Cerebellar cortex (tissue), 1 donor: ENCODE measurements at regions not wholly inside any gene's neighbourhood (a gene's known extent, or its start where the extent isn't known, plus 50 kb on each side); places are given as distances from the start of the nearest gene placed in this dataset.
A peak's percentile ranks its signal among the peaks of the same experiment; 100 is the strongest.

Source experiments
- DNase-seq: peaks from one replicate; pipeline ENCODE4 v3.0.0-alpha.2; 2015; ENCODE audit warnings: low spot score

DNA sequence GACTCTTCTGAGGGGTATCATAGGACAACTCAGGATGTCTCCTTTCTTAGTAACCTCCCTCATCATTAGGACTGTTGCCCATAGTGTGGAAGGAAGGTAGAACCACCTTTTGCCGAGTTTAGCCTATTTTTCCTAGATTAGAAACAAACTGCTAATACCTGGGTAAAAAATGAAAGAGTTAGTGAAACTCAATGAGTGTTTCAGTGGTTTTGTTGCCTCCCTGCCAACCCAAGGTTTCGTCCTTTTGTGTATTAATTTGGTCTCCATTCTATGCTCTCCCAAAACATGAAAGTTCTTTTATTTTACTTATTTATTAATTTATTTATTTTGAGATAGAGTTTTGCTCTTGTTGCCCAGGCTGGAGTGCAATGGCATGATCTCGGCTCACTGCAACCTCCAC lies 174.9 kb upstream of the KCNJ16 start:
- no peak for DNase-seq

DNA sequence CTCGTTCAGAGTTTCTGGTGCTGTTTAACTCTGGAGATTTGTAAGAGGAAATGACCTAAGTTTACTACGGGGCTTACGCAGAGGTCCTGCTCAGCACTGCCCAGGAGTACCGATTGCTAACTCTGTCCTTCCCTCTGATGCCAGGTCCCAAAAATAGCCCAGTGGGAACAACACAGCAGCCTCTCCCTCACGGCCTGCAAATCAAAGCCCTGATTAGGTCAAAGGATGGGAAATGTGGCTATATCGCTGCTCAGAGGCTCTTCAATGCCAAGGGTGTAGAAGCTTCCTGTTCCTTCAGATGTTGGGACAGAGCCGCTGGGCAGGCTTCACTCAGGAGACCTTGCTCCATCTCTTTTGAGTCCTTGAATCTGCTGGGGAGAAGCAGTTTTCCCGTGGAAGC lies 174.2 kb upstream of the KCNJ16 start:
- no peak for DNase-seq

DNA sequence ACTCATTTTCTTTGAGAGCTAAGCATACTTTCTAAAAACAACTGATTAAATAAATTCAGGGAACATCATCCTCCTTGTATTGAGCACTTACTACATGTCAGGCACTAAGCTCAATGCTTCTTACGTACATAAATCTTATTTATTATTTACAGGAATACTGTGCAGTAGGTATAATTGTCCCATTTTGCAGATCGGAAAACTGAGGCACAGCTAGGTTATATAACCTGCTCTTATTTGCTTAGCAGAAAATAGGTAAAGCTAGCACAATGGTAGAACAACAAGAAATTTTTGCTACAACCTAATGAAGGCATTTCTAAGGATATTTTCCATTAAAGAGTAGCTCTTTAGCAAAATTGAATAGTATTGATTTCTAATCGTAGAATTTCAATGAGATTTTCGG lies 168.7 kb upstream of the KCNJ16 start:
- DNase-seq, result no peak

DNA sequence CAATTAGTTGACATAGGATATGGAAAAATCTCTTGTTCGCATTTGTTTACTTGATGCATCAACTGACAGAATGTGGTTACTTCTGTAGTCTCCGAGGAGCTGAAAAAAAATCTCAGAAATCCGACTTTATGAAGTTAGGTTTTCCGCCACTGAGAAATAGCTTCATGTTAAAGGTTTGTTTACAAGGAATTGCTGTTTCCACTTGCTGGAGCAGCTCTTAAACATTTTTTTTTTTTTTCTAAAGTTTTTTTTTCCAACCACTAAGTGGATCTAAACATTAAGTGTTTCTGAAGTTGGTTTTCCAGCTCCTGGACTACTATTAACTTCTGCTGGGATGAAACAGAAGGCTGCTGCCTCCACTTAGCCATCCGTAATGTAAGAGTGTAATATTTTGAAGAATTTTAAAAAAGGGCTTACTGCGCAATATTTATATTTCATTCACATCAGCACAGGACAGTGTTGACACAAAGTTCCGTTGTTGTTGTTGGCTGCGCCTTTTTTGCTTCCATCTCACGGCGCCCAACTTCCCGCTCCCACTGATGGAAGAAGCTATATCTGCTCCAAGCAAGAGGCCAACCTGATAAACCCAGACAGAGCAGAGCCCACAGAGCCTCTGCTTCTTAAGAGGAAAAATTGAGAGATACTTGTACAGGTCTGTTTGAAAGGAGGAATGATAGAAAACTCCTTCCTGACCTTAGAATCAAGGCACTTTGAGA lies 167.7 kb upstream of the KCNJ16 start:
- no peak for DNase-seq

DNA sequence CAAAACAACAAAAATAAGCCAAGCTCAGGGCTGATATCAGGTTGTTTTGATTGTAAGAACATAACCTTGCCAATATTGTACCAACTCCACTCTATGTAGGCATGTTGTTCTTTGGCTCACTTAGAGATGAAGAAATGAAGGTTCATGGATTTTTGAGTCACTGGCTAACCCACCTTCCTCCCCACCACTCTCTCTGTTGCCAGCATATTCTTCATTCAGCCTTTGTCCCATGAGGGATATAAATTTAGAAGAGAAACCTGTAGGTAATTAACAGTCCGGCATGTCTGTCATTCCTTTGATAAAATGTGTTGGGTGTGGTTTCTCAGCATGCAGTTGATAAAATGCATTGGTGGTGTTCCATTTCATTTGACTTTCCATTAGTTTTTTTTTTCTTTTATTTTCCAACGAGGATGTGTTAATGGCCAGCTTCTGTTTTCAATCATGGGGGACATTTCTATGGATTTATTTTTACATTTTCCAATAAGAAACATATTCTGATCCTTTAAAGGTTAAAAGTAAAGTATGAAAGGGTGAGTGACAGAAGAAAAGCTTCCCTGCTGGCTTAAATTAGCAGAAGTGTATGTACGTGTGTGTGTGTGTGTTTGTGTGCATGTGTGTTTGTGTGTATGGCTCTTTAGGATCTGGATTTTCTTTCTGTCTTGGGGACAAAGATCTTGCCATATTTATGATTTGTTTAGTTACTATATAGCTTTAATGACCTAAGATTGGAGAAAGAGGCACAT lies 166.2 kb upstream of the KCNJ16 start:
- DNase-seq, result no peak

DNA sequence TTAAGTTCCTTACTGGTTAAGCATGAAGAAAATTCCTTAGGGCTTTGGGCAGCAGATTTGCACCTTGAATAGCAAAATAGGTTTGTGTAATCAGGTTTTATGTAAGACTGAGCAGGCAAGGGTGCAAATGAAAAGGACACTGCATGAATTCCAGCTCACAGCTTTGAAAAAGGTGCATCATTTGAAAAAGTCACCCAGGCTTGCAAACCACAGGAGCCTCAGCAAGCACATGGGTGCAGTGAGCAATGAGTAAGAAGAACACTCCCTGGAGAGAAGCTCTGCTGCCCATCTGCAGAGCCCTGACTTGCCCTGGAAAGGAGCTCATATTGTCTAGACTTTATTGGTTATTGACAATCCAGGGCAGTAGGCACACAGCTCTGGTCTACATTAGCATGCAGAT lies 165.6 kb upstream of the KCNJ16 start:
- no peak for DNase-seq

DNA sequence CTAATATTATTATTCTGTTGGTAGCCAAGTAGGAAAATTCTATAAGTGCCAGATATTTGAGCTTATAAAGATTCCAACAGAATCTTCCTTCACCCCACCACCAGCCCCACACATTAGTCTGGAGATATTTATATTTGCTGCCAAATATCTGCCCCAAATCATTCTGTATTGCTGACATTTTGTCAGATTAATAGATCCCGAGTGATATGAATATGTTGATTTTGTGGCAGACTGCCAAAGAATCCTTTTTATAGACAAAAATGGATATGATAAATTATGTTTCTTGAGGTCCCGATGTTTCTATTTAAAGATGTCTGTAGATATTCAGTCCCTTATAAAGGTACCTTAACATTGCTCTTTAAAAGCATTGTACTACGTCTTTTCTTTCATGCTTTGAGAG lies 162.2 kb upstream of the KCNJ16 start:
- DNase-seq, result no peak

DNA sequence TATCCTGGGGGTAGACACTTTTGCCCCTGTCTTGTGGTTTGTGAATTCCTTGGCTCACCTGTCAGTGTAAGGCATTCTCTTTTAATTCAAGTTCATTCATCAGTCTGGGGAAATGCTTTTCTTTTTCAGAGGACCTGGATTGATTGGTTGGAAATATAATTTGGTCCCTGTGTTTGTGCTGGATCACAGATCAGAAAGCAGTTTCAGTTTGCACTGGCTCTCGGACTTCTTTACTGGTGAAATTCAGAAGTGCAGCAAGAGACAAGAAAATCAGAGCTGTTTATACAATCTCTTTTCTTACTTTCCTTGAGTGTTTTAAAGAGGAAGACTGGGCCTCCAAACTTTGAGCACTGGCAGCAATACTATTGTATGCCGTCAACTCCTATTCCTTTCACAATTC lies 161.8 kb upstream of the KCNJ16 start:
- no peak for DNase-seq

DNA sequence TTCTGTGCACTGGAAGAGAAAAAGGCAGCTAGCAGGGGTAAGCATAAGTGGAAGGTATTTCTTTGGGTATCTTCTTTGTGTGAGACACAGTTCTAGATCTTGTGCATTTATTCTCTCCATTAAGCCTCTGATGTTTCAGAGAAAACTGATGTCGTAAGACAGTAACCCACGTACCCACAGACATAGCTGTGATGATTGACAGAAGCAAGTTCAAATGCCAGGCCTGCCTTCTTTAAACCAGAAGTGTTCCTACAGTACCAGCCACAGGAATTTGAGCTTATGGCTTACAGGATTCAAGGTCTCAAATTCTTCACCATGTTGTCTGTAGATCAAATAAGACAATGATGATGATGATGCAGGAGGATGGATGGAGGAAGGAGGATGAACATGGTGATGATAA lies 161.4 kb upstream of the KCNJ16 start:
- no peak for DNase-seq

DNA sequence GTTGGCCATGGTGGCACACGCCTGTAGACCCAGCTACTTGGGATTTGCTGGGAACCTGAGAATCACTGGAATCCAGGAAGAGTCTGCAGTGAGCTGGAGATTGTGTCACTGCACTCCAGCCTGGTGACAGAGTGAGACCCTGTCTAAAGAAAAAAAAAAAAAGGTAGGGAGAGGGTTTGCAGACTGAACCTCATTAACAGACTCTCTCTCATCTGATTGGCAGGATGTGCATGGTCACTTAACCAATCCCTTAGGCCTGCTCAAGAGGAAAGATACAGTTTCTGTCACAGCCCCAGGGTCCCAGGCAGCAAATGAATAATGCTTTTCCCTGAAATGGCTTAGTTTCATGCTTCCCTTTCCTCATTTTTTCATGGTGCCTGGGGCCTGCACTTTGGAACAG lies 160.5 kb upstream of the KCNJ16 start:
- DNase-seq, result peak; percentile 47

DNA sequence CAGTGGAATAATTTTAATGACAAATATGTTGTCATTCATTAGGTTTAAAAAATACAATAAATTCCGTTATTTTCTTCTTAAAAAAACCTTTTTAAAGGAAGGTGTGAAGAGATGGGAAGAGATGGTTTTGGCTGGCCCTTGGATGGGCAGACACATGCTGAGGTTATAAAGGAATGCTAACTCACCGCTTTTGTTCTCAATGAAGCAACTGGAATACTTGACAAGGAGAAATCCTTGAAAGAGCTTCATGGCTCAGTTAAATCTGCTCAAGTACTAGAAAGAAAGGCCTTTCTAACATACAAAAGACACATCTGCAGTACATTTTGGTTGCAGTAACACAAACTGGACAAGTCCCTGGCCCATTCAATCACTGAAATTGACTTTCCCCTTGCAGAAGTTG lies 158.3 kb upstream of the KCNJ16 start:
- no peak for DNase-seq

DNA sequence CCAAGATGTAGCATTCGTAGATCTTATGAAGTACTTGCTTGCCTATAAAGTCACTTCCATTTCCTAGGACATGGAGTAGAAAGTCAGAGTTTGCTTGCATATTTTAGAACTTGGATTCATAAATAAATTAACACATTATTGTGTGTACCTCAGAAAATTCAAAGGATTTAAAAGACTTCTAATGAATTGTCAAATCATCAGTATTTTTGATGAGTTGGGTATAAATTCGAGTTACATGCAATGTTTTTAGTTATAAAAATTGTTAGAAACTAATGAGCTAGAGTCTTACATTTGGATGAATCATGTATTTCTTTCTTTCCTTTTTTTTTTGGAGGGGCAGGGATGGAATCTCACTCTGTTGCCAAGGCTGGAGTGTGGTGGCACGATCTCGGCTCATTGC lies 156.9 kb upstream of the KCNJ16 start:
- no peak for DNase-seq

DNA sequence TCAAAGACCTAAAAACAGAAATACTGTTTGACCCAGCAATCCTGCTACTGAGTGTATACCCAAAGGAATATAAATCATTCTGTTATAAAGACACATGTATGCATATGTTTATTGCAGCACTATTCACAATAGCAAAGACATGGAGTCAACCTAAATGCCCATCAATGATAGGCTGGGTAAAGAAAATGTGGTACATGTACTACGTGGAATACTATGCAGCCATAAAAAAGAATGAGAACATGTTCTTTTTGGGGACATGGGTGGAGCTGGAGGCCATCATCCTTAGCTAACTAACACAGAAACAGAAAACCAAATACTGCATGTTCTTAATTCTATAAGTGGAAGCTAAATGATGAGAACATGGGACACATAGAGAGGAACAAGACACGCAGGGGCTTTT lies 155.2 kb upstream of the KCNJ16 start:
- DNase-seq, result no peak

DNA sequence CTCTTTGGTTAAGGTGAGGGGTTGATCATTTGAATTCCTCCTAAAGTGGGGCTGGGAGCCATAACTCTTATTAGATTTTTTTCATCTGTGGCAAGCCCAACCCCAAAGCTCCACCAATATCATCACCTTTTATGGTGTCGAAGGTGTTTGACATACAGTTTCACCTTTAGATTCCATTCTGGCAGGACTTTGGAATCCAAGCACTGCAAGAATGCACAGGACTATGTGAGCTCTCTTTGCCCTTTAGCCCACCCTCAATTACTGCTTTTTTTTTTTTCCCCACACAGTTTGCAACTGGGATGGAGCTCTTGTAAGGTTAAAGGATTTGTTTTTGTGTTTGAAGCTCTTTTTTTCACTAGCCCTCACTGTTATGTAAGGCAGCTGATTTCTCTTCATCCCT lies 154.0 kb upstream of the KCNJ16 start:
- DNase-seq, result peak; percentile 80

DNA sequence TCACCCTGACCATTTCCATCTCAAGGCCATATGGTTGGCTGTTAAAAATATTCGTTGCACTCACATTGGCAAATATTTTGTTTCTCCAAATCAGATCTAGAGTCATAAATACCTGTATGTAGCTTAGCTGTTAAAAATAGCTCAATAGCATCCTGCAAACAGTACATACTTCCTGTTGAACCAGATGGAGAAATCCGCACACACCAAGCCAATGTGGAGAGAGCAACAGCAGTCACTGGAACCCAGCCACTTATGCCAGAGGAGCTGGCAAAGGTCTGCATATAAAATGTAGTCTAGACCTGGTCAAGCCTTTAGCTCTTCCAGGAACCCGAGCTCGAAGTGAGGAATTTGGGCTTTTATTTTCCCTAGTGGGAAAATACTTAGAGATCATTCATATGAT lies 146.4 kb upstream of the KCNJ16 start:
- DNase-seq, result no peak

DNA sequence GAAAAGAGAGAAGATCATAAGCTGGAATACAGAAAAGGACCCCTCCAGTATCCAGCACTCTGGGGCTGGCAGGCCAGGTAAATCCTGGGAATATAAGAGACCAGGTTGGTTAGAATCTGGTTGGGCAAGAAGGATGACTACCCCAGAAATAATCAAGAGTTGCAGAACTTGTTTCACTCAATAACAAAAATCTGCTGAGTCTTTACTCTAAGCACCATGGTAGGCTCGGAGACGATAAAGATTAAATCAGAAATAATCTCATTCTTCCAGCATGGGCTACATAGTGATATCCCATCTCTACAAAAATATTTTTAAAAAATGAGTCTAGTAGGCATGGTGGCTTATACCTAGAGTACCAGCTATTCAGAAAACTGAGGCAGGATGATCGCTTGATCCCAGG lies 138.0 kb upstream of the KCNJ16 start:
- no peak for DNase-seq

DNA sequence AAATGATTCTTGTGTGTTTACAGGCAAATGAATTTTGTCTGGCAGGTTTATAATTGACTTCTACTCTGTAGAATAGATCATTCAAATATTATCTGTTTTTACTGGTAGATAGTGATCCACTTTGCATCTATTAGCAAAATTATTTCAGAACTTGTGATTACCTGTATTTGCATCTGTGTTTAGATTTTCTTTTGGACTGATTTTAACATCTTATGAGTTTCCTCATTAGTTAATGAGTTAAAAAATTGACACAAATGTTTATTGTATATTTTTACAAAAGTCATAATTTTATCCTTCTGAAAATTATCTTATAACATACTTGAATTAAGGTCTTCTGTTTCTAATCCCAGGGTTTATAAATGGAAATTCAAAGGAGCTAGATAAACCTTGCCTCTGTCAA lies 132.0 kb upstream of the KCNJ16 start:
- no peak for DNase-seq

DNA sequence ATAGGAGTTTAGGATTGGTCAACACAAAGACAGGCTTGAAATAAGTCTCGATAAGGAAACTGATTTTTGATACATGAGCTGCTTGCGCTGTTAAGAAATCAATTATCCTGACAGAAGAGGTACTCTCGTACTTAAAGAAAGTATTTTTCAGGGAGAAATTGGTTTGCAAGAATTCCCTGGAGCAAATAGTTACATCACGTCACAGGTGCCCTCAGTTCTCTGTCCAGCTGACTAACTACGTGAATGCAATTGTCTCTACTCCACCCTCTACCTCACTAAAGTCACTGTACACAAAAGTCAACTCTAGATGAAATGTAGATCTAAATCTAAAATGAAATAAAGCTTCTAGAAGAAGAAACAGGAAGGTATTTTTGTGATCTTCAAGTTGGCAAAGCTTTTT lies 130.6 kb upstream of the KCNJ16 start:
- DNase-seq, result peak; percentile 38

DNA sequence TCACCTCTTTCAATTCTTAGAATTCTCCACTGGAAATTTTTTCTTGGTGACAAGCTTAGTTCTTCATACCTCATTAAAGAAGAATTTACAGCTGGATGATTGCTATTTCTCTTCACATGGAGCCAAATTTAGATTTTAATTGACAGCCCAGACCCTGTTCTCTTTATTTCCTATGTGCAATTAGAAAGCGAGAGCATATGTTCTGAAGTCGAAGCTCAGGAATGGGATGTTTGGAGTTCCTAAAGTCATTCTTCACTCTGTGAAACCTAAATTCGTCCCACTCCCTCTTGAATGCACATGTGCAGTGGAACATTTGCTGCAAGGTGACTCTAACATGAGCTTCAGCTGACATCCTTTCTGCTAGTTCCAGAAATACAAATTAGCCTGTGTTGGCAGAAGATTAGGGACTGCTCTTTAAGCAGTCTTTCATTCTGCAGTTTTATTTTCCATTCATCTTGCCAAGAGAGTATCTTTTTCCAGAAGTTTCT lies 129.3 kb upstream of the KCNJ16 start:
- peak; percentile 91 for DNase-seq

DNA sequence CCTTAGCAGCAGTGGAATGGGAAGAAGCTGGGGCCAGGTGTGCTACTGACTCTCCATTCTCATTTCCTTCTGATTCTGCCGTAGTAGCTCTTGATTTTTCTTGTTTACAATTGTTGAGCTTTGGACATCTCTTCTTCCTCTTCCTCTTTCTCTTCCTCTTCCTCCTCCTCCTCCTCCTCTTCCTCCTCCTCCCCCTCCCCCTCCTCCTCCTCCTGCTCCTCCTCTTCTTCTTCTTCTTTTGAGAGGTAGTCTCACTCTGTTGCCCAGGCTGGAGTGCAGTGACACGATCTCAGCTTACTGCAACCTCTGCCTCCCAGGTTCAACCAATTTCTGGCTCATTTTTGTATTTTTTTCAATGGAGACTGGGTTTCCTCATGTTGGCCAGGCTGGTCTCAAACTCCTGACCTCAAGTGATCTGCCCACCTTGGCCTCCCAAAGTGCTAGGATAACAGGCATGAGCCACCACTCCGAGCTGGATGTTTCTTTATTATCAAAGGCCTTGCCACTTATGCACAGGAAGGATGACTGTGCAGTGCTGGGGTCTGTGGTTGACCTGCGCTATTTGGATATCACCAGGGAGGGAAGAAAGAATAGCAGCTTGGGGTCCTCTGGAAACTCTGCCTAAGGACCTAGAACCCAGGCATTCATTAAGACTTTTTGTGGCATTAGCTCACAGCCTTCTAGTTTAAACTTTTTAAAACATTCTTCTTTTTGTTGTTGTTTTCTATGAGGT lies 127.8 kb upstream of the KCNJ16 start:
- no peak for DNase-seq

DNA sequence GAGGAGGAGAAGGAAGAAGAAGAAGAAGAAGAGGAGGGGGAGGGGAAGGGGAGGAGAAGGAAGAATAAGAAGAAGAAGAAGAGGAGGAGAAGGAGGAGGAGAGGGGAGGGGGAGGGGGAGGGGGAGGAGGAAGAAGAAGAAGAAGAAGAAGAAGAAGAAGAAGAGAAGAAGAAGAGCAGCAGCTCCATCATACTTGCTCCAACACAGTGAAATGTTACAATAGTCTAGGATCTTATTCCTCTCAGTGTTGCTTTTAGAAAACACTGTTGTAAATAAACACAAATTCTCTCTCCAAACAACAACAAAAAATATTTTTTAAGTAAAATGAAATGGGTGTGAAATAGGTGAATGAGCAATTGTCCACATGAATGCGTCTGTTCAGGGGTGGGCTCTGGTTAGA lies 126.6 kb upstream of the KCNJ16 start:
- DNase-seq, result no peak

DNA sequence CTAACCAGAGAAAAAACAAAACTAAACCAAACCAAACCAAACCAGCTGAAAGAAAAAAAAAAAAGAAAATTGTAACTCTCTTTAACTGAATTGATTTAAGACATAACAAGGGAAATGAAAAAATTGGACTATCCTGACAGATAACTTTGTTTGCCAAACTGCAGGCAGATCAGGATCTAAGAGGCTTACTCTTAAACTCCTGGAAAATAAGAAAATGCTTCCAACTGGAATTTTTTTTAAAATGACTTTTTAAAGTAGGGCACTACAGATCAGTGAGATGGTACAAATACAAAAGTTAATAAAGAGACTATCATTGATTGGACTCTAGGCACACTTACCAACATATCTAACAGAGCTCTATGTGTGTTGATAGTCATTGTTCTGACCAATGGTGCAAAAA lies 125.5 kb upstream of the KCNJ16 start:
- no peak for DNase-seq
